ENCODE measurements at regions not wholly inside any gene's neighbourhood (a gene's known extent, or its start where the extent isn't known, plus 50 kb on each side); places are given as distances from the start of the nearest gene placed in this dataset.

- Histone ChIP-seq H2AFZ (ENCODE audit: low read length) (no peak overlapping the region), H3K4me1 (ENCODE audit: insufficient read depth, low read length, severe bottlenecking) (no peaks in the 10 kb centered on the region), H3K27ac (ENCODE audit: low read depth, low read length, poor library complexity, severe bottlenecking) (no peak overlapping the region), H3K79me2 (ENCODE audit: insufficient read depth, low read length) (no peaks in the 10 kb centered on the region), H3K36me3 (ENCODE audit: insufficient read depth, low read length) (no peaks in the 10 kb centered on the region), H4K20me1 (ENCODE audit: insufficient read depth, low read length) (no peaks in the 10 kb centered on the region), H3K4me3 (ENCODE audit: low read depth, low read length, poor library complexity, severe bottlenecking) (no peak overlapping the region), H3K4me2 (ENCODE audit: low read length) (no peak overlapping the region), H3K9ac (ENCODE audit: low read length) (no peak overlapping the region), H3F3A (ENCODE audit: insufficient read depth, low read length) (no peaks in the 10 kb centered on the region), H3K9me2 (ENCODE audit: low read depth, low read length) (no peaks in the 10 kb centered on the region), H3K9me3 (ENCODE audit: low read length) (no peaks in the 10 kb centered on the region), H3K27me3 (ENCODE audit: insufficient read depth, low read length) (no peaks in the 10 kb centered on the region)
- TF ChIP-seq CTCF (IDR thresholded peaks at IDR 0.05; ENCODE audit: low read length) (no peak), EZH2 (IDR thresholded peaks at IDR 0.05; ENCODE audit: borderline replicate concordance, low read length) (no peak)
These were observed 68.8 kb upstream of the DNAH14 start for GRCh38 chr1:224860488-224861338.

- no peaks in the 10 kb centered on the region for H3K9me2 ChIP-seq (ENCODE audit: low read depth, low read length)
- H3K4me3 ChIP-seq (ENCODE audit: low read depth, low read length, poor library complexity, severe bottlenecking), result no peak overlapping the region
- H3K4me2 ChIP-seq (ENCODE audit: low read length), result no peak overlapping the region
These were observed 68.1 kb upstream of the DNAH14 start for GRCh38 chr1:224861339-224861716.

GRCh38 chr1:224863486-224863885 is 66.0 kb upstream of the DNAH14 start:
- Histone ChIP-seq H3K4me3 (ENCODE audit: low read depth, low read length, poor library complexity, severe bottlenecking) (no peak overlapping the region), H3K9ac (ENCODE audit: low read length) (no peak overlapping the region), H3K4me2 (ENCODE audit: low read length) (no peak overlapping the region), H3K4me1 (ENCODE audit: insufficient read depth, low read length, severe bottlenecking) (no peaks in the 10 kb centered on the region), H3K36me3 (ENCODE audit: insufficient read depth, low read length) (no peaks in the 10 kb centered on the region), H3K79me2 (ENCODE audit: insufficient read depth, low read length) (no peaks in the 10 kb centered on the region), H3K9me2 (ENCODE audit: low read depth, low read length) (no peaks in the 10 kb centered on the region), H4K20me1 (ENCODE audit: insufficient read depth, low read length) (no peaks in the 10 kb centered on the region), H3K27me3 (ENCODE audit: insufficient read depth, low read length) (no peaks in the 10 kb centered on the region), H3F3A (ENCODE audit: insufficient read depth, low read length) (no peaks in the 10 kb centered on the region), H2AFZ (ENCODE audit: low read length) (no peak overlapping the region), H3K9me3 (ENCODE audit: low read length) (no peaks in the 10 kb centered on the region), H3K27ac (ENCODE audit: low read depth, low read length, poor library complexity, severe bottlenecking) (no peak overlapping the region)
- TF ChIP-seq CTCF (IDR thresholded peaks at IDR 0.05; ENCODE audit: low read length) (no peak), EZH2 (IDR thresholded peaks at IDR 0.05; ENCODE audit: borderline replicate concordance, low read length) (no peak)

More at GRCh38 chr1:224861339-224861716, 68.1 kb upstream of the DNAH14 start:
- Histone ChIP-seq H4K20me1 (ENCODE audit: insufficient read depth, low read length) (no peaks in the 10 kb centered on the region), H2AFZ (ENCODE audit: low read length) (no peak overlapping the region), H3K27ac (ENCODE audit: low read depth, low read length, poor library complexity, severe bottlenecking) (no peak overlapping the region), H3F3A (ENCODE audit: insufficient read depth, low read length) (no peaks in the 10 kb centered on the region), H3K79me2 (ENCODE audit: insufficient read depth, low read length) (no peaks in the 10 kb centered on the region), H3K9ac (ENCODE audit: low read length) (no peak overlapping the region), H3K9me3 (ENCODE audit: low read length) (no peaks in the 10 kb centered on the region), H3K27me3 (ENCODE audit: insufficient read depth, low read length) (no peaks in the 10 kb centered on the region), H3K36me3 (ENCODE audit: insufficient read depth, low read length) (no peaks in the 10 kb centered on the region), H3K4me1 (ENCODE audit: insufficient read depth, low read length, severe bottlenecking) (no peaks in the 10 kb centered on the region)
- TF ChIP-seq CTCF (IDR thresholded peaks at IDR 0.05; ENCODE audit: low read length) (no peak), EZH2 (IDR thresholded peaks at IDR 0.05; ENCODE audit: borderline replicate concordance, low read length) (no peak)

All from OCI-LY1 (cell line).